ENCODE measurements at regions not wholly inside any gene's neighbourhood (a gene's known extent, or its start where the extent isn't known, plus 50 kb on each side); places are given as distances from the start of the nearest gene placed in this dataset.

DNA sequence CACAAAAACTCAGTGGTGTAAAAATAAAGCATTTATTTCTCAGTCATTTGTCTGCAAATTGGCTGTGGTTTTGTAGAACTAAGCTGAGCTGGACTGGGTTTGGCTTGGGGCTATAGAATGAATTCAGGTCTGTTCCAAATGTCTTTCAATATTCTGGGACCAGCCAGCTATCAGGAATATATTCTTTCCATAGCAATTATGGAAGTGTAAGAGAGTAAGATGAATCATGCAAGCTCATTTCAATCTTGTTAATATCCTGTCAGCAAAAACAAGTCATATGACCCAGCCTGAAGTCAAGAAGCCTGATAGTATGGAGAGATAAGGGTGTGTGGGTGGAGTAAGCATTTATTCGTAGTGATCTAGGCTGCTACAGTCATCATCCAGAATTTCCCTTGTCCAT is 481.0 kb upstream of the CDH2 start:
- H3K9me3 ChIP-seq (replicated peaks) = no peaks in the 10 kb centered on the region
- no peaks in the 10 kb centered on the region for H3K36me3 ChIP-seq
- DNase-seq = no peak
- intact Hi-C loops (cut with micrococcal nuclease) = no loop called here
- TF ChIP-seq, protein P1, sequence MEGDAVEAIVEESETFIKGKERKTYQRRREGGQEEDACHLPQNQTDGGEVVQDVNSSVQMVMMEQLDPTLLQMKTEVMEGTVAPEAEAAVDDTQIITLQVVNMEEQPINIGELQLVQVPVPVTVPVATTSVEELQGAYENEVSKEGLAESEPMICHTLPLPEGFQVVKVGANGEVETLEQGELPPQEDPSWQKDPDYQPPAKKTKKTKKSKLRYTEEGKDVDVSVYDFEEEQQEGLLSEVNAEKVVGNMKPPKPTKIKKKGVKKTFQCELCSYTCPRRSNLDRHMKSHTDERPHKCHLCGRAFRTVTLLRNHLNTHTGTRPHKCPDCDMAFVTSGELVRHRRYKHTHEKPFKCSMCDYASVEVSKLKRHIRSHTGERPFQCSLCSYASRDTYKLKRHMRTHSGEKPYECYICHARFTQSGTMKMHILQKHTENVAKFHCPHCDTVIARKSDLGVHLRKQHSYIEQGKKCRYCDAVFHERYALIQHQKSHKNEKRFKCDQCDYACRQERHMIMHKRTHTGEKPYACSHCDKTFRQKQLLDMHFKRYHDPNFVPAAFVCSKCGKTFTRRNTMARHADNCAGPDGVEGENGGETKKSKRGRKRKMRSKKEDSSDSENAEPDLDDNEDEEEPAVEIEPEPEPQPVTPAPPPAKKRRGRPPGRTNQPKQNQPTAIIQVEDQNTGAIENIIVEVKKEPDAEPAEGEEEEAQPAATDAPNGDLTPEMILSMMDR (IDR thresholded peaks at IDR 0.05; ENCODE audit: borderline replicate concordance) = no peak
- H3K27me3 ChIP-seq (ENCODE audit: low read depth) = no peaks in the 10 kb centered on the region
- H3K4me1 ChIP-seq = no peaks in the 10 kb centered on the region
- H3K4me3 ChIP-seq = no peak overlapping the region
- no peak overlapping the region for H3K27ac ChIP-seq (replicated peaks)

DNA sequence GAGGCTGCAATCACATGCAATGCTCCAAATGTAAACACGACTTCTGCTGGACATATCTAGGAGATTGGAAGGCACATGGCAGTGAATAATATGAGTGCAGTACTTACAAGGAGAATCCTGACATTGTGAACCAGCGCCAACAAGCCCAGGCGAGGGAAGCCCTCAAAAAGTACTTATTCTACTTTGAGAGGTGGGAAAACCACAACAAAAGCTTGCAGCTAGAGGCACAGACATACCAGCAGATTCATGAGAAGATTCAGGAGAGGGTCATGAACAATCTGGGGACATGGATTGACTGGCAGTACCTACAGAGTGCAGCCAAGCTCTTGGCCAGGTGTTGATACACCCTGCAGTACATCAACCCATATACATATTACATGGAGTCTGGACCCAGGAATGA is 475.7 kb upstream of the CDH2 start:
- no peak for DNase-seq
- no peaks in the 10 kb centered on the region for H3K27me3 ChIP-seq (ENCODE audit: low read depth)
- TF ChIP-seq, protein P1 (IDR thresholded peaks at IDR 0.05; ENCODE audit: borderline replicate concordance) = no peak
- no peak overlapping the region for H3K27ac ChIP-seq (replicated peaks)
- H3K36me3 ChIP-seq = no peaks in the 10 kb centered on the region
- H3K4me1 ChIP-seq = no peaks in the 10 kb centered on the region
- H3K9me3 ChIP-seq (replicated peaks) = no peaks in the 10 kb centered on the region
- H3K4me3 ChIP-seq = no peak overlapping the region
- intact Hi-C loops (cut with micrococcal nuclease) = no loop called here

DNA sequence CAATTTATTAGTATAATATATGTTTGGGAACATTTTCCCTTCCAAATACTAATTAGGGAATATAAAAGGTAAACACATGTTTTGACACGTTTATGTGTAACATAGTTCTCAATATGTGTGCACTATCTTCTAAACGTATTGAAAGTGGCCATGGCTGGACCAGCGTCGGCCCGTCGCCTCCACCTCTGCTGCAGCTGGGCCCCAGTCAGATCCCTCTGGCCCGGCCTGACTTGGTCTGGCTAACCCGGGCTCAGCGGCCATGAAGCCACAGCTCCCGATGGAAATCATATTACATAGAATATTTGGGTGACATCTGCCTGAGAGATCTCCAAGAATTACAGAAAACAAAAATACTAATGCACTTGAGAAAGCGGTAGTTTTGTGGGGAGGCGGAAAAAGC is 474.4 kb upstream of the CDH2 start:
- Histone ChIP-seq H3K9me3 (replicated peaks) (no peaks in the 10 kb centered on the region), H3K4me3 (no peak overlapping the region), H3K36me3 (no peaks in the 10 kb centered on the region), H3K4me1 (no peaks in the 10 kb centered on the region), H3K27me3 (ENCODE audit: low read depth) (no peaks in the 10 kb centered on the region), H3K27ac (replicated peaks) (no peak overlapping the region)
- intact Hi-C loops (cut with micrococcal nuclease) = no loop called here
- no peak for DNase-seq
- TF ChIP-seq, protein P1 (IDR thresholded peaks at IDR 0.05; ENCODE audit: borderline replicate concordance) = no peak

DNA sequence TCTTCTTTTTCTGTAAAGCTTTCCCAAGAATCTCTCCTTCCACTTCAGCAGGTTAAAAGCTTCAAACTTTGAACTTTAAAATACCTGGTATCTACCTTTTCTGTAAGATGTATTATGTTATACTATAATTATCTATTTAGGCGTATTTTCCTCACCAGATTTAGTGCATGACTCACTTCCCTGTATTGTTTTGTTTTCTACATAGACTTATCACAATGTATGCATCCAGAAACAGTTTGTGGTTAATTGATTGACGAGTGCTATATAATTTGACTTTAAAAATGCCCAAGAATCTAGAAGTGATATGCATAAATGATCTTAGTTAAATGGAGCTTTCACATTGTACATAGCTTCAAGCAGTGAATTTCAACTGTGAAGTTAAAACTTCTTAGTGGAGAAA is 473.9 kb upstream of the CDH2 start:
- no peaks in the 10 kb centered on the region for H3K9me3 ChIP-seq (replicated peaks)
- H3K27me3 ChIP-seq (ENCODE audit: low read depth) = no peaks in the 10 kb centered on the region
- no peaks in the 10 kb centered on the region for H3K36me3 ChIP-seq
- H3K27ac ChIP-seq (replicated peaks) = no peak overlapping the region
- H3K4me3 ChIP-seq = no peak overlapping the region
- no peak for DNase-seq
- no peaks in the 10 kb centered on the region for H3K4me1 ChIP-seq
- TF ChIP-seq, protein P1 (IDR thresholded peaks at IDR 0.05; ENCODE audit: borderline replicate concordance) = no peak
- intact Hi-C loops (cut with micrococcal nuclease) = no loop called here

DNA sequence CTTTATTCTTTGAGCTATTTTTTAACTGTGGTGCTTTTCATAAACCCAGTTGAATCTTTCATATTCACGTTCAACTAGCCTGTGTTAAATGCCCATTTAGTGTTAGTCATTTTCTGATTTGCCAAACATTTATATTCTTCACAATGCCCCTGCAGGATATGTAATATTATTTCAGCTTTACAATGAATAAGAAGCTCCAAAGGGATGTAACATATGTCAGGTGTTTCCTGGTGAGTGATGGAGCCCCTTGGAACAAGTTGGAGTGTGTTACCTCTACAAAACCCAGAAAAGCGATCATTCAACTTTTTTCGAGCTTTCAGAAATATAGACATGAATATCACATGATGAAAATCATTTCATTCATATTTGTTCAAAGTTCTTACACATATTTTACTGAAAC is 471.0 kb upstream of the CDH2 start:
- intact Hi-C loops (cut with micrococcal nuclease) = no loop called here
- no peak overlapping the region for H3K27ac ChIP-seq (replicated peaks)
- no peaks in the 10 kb centered on the region for H3K27me3 ChIP-seq (ENCODE audit: low read depth)
- no peak overlapping the region for H3K4me3 ChIP-seq
- no peaks in the 10 kb centered on the region for H3K9me3 ChIP-seq (replicated peaks)
- H3K4me1 ChIP-seq = no peaks in the 10 kb centered on the region
- H3K36me3 ChIP-seq = no peaks in the 10 kb centered on the region
- no peak for DNase-seq
- TF ChIP-seq, protein P1 (IDR thresholded peaks at IDR 0.05; ENCODE audit: borderline replicate concordance) = no peak

DNA sequence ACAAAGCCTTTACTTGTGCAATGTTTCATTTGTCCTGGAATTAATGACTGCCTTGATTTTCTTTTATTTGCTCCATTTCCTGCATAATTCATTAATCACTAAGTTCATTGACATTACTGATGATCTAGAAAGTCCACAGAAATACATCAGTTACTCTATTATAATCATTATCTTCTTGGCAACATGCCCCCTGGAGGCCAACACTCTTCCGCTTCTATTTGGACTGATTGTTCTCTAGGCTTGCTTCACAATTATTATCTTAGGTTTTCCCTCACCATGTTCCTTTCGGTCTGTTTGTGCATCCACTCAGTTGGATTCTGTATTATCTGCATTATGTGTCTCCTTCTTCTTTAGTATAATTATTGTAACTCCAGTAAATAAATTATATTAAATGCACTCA is 461.0 kb upstream of the CDH2 start:
- TF ChIP-seq, protein P1 (IDR thresholded peaks at IDR 0.05; ENCODE audit: borderline replicate concordance) = no peak
- H3K27ac ChIP-seq (replicated peaks) = no peak overlapping the region
- H3K36me3 ChIP-seq = no peaks in the 10 kb centered on the region
- no peak overlapping the region for H3K4me3 ChIP-seq
- no peaks in the 10 kb centered on the region for H3K27me3 ChIP-seq (ENCODE audit: low read depth)
- no peaks in the 10 kb centered on the region for H3K9me3 ChIP-seq (replicated peaks)
- DNase-seq = no peak
- H3K4me1 ChIP-seq = no peaks in the 10 kb centered on the region
- intact Hi-C loops (cut with micrococcal nuclease) = no loop called here
